Gastroesophageal sphincter (tissue), 4 donors: ENCODE measurements at regions not wholly inside any gene's neighbourhood (a gene's known extent, or its start where the extent isn't known, plus 50 kb on each side); places are given as distances from the start of the nearest gene placed in this dataset.

ENCODE experiments used
- small RNA-seq, 4 donors: library from RNA; depleted of rRNA; stranded (forward); fragments of <200 nt; gene quantifications; one replicate each; pipeline ENCODE3, GENCODE V24; 2016

Small RNA genes lying in the stretch of these regions (small RNA-seq; reads per million reads assigned to genes)
- 0 reads per million in 4 donors for gene LINC02110
